SK-N-SH (cell line): ENCODE measurements at regions not wholly inside any gene's neighbourhood (a gene's known extent, or its start where the extent isn't known, plus 50 kb on each side); places are given as distances from the start of the nearest gene placed in this dataset.

Source experiments
- CTCF ChIA-PET: fragments of 300-600, 350-600 bp; formaldehyde crosslinking; extraction: SDS; loops from one replicate; lab custom pipeline; 2021; lab: Yijun Ruan, JAX
- POLR2A ChIA-PET: fragments of 350-600 bp; sonication (Branson Sonifier 250); formaldehyde crosslinking; extraction: SDS; loops from one replicate; lab custom pipeline; 2020; ENCODE audit warnings: antibody characterized with exemption, inconsistent platforms; lab: Yijun Ruan, JAX
- DNase-seq: peaks from one replicate; pipeline ENCODE4 v3.0.0; 2012
- H2AFZ ChIP-seq: fragments of 200-600 bp; sonication (generic); 2 replicates; pipeline ENCODE4 v1.8.1; 2016; ENCODE audit warnings: antibody characterized with exemption, mild to moderate bottlenecking, low read depth
- H3F3A ChIP-seq: fragments of 200-600 bp; sonication (generic); replicated peaks from 2 replicates; pipeline ENCODE3; 2016; ENCODE audit warnings: antibody characterized with exemption, mild to moderate bottlenecking; ENCODE audit not compliant: insufficient read depth
- H3K27ac ChIP-seq, 2 experiments: fragments of 200-500 bp in 1 of 2; fragments of 200-600 bp in 1 of 2; sonication (Bioruptor generic) in 1 of 2; sonication (generic), shearing (Covaris generic) in 1 of 2; 2 replicates each; pipeline versions ENCODE4 v1.5.1 to v1.6.1; 2014 to 2016; ENCODE audit warnings: low read depth in 2 of 2, inconsistent platforms in 1 of 2, low read length in 1 of 2, mild to moderate bottlenecking in 1 of 2, mixed read lengths in 1 of 2
- H3K27me3 ChIP-seq: fragments of 200-600 bp; sonication (generic), shearing (Covaris generic); 2 replicates; pipeline ENCODE4 v1.6.1; 2016; ENCODE audit warnings: mixed run types; ENCODE audit not compliant: insufficient read depth
- H3K36me3 ChIP-seq, 2 experiments: fragments of 200-500 bp in 1 of 2; fragments of 200-600 bp in 1 of 2; sonication (Bioruptor generic) in 1 of 2; sonication (generic) in 1 of 2; replicated peaks in 1 of 2; 2 replicates each; pipeline versions ENCODE3 to v1.5.1; 2014 to 2016; ENCODE audit warnings: low read length in 1 of 2, mild to moderate bottlenecking in 1 of 2; ENCODE audit not compliant: insufficient read depth in 2 of 2, control insufficient read depth in 1 of 2
- H3K4me1 ChIP-seq, 2 experiments: fragments of 200-500 bp in 1 of 2; fragments of 200-600 bp in 1 of 2; sonication (Bioruptor generic) in 1 of 2; sonication (generic), shearing (Covaris generic) in 1 of 2; 2 replicates each; pipeline versions ENCODE4 v1.5.1 to v1.6.1; 2014 to 2016; ENCODE audit warnings: low read depth in 1 of 2, low read length in 1 of 2, mixed run types in 1 of 2; ENCODE audit not compliant: insufficient read depth in 2 of 2, control insufficient read depth in 1 of 2
- H3K4me2 ChIP-seq: fragments of 200-600 bp; sonication (generic), shearing (Covaris generic); 2 replicates; pipeline ENCODE4 v1.6.1; 2017; ENCODE audit warnings: mixed run types
- H3K4me3 ChIP-seq, 2 experiments: fragments of 200-500 bp in 1 of 2; fragments of 200-600 bp in 1 of 2; sonication (Bioruptor generic) in 1 of 2; sonication (generic), shearing (Covaris generic) in 1 of 2; 2 replicates each; pipeline versions ENCODE4 v1.5.1 to v1.8.1; 2014 to 2016; ENCODE audit warnings: low read depth in 2 of 2, inconsistent platforms in 1 of 2, low read length in 1 of 2, mild to moderate bottlenecking in 1 of 2, mixed read lengths in 1 of 2, moderate library complexity in 1 of 2
- H3K79me2 ChIP-seq: fragments of 200-600 bp; sonication (generic); 2 replicates; pipeline ENCODE4 v1.8.1; 2017; ENCODE audit warnings: mild to moderate bottlenecking; ENCODE audit not compliant: insufficient read depth
- H3K9ac ChIP-seq: fragments of 200-600 bp; sonication (generic); 2 replicates; pipeline ENCODE4 v1.6.1; 2017; ENCODE audit warnings: mixed run types
- H3K9me2 ChIP-seq: fragments of 200-600 bp; sonication (generic); 2 replicates; pipeline ENCODE4 v1.6.1; 2017; ENCODE audit warnings: mixed run types
- H3K9me3 ChIP-seq: fragments of 200-600 bp; sonication (generic); 2 replicates; pipeline ENCODE4 v1.6.1; 2017; ENCODE audit warnings: mixed run types, mild to moderate bottlenecking, moderate library complexity
- H4K20me1 ChIP-seq: fragments of 200-600 bp; sonication (generic); 2 replicates; pipeline ENCODE4 v1.6.1; 2017; ENCODE audit warnings: mild to moderate bottlenecking, mixed run types; ENCODE audit not compliant: insufficient read depth
- CTCF ChIP-seq: fragments of 200-600 bp; sonication (generic); IDR thresholded peaks from 2 replicates; pipeline ENCODE4 v1.6.1; 2017; ENCODE audit warnings: antibody characterized with exemption, mild to moderate bottlenecking, moderate library complexity
- EP300 ChIP-seq, 2 experiments: IDR thresholded peaks; 2 replicates each; pipeline versions ENCODE4 v1.4.0 to v1.6.1; 2012; ENCODE audit warnings: borderline replicate concordance in 1 of 2, low read depth in 1 of 2, low read length in 1 of 2
- EZH2phosphoT487 ChIP-seq: fragments of 200-600 bp; sonication (generic); IDR thresholded peaks from 2 replicates; pipeline ENCODE4 v1.6.1; 2017; ENCODE audit warnings: low read depth, mixed run types, mild to moderate bottlenecking, antibody characterized with exemption, moderate library complexity, borderline replicate concordance
- GATA2 ChIP-seq: sonication (generic); formaldehyde crosslinking; IDR thresholded peaks from 2 replicates; pipeline ENCODE4 v1.5.0; 2020; ENCODE audit warnings: mild to moderate bottlenecking, missing genetic modification reagents
- MEF2A ChIP-seq: IDR thresholded peaks from 2 replicates; pipeline ENCODE4 v1.4.0; 2012; ENCODE audit warnings: low read depth, borderline replicate concordance
- SIN3A ChIP-seq: IDR thresholded peaks from 2 replicates; pipeline ENCODE4 v1.6.1; 2012; ENCODE audit warnings: low read depth, mild to moderate bottlenecking, low read length, moderate library complexity, borderline replicate concordance
- SMC3 ChIP-seq: IDR thresholded peaks from 2 replicates; pipeline ENCODE4 v1.6.1; 2012; ENCODE audit warnings: low read depth, low read length, improper control_type of control experiment
- TAF1 ChIP-seq: IDR thresholded peaks from 2 replicates; pipeline ENCODE4 v1.6.1; 2012; ENCODE audit warnings: low read depth, mild to moderate bottlenecking, low read length, moderate library complexity, borderline replicate concordance
- TCF12 ChIP-seq: IDR thresholded peaks from 2 replicates; pipeline ENCODE4 v1.4.0; 2012
- TEAD4 ChIP-seq: IDR thresholded peaks from 2 replicates; pipeline ENCODE4 v1.4.0; 2012; ENCODE audit warnings: mild to moderate bottlenecking, borderline replicate concordance; ENCODE audit not compliant: insufficient read depth
- USF1 ChIP-seq: IDR thresholded peaks from 2 replicates; pipeline ENCODE4 v1.4.0; 2012; ENCODE audit warnings: low read depth, borderline replicate concordance
- ZBTB33 ChIP-seq: IDR thresholded peaks from 2 replicates; pipeline ENCODE4 v1.4.0; 2012; ENCODE audit warnings: low read depth, borderline replicate concordance
- WGBS: methylation state at CpG from one replicate; pipeline ENCODE4 v1.1.6; 2017; ENCODE audit warnings: low lambda C conversion rate; 5-methylcytosine and 5-hydroxymethylcytosine counted together

GRCh38 chr14:38839694-38840365, 263.2 kb downstream of the SEC23A start:
- no peak for DNase-seq

More at GRCh38 chr14:38839694-38840365, 263.2 kb downstream of the SEC23A start:
- POLR2A ChIA-PET, result no interaction called here
- no peak overlapping the region for H3K27ac ChIP-seq
- CTCF ChIA-PET, result no interaction called here
- 2% methylated on average over 3 of the region's 3 CpGs for WGBS
- H3K9me3 ChIP-seq, result no peaks in the 10 kb centered on the region
- TF ChIP-seq EZH2phosphoT487, result no peak
- no peak for TF ChIP-seq MEF2A
- no peak for TF ChIP-seq CTCF
- TF ChIP-seq TEAD4, result no peak
- no peak for TF ChIP-seq USF1
- no peak for TF ChIP-seq SIN3A
- TF ChIP-seq SMC3, result no peak
- TF ChIP-seq ZBTB33, result no peak
- no peak for TF ChIP-seq TCF12
- TF ChIP-seq EP300 (IDR thresholded peaks at IDR 0.05; ENCODE audit: borderline replicate concordance in 1 of 2, low read depth in 1 of 2, low read length in 1 of 2), result no peak
- TF ChIP-seq TAF1, result no peak
- TF ChIP-seq GATA2 (CRISPR knock-in tag), result no peak
- TF ChIP-seq, all 33 proteins: peak for 0
- no peak overlapping the region for H3K4me2 ChIP-seq
- no peaks in the 10 kb centered on the region for H4K20me1 ChIP-seq
- no peaks in the 10 kb centered on the region for H3K9me2 ChIP-seq
- H3K4me3 ChIP-seq, result no peak overlapping the region
- H3K4me1 ChIP-seq, result no peaks in the 10 kb centered on the region; a peak in 1 of 4 replicates
- no peaks in the 10 kb centered on the region; the same call in 1 of the 2 replicates for H3K27me3 ChIP-seq
- H3K79me2 ChIP-seq, result no peaks in the 10 kb centered on the region
- no peak overlapping the region for H3K9ac ChIP-seq
- no peaks in the 10 kb centered on the region for H3K36me3 ChIP-seq
- no peaks in the 10 kb centered on the region for H3F3A ChIP-seq
- no peak overlapping the region for H2AFZ ChIP-seq
